Astrocyte of the cerebellum (primary cell): ENCODE measurements at regions not wholly inside any gene's neighbourhood (a gene's known extent, or its start where the extent isn't known, plus 50 kb on each side); places are given as distances from the start of the nearest gene placed in this dataset.

Experiments used
- DNase-seq: peaks from one replicate; pipeline ENCODE4 v3.0.0-alpha.2; 2011; ENCODE audit warnings: low read depth
- H3K4me3 ChIP-seq: 2 replicates; pipeline ENCODE4 v1.5.1; 2011; ENCODE audit warnings: mild to moderate bottlenecking, low read depth, low read length, moderate library complexity
- CTCF ChIP-seq: IDR thresholded peaks from 2 replicates; pipeline ENCODE4 v1.5.1; 2012; ENCODE audit warnings: low read length, low read depth, moderate library complexity, mild to moderate bottlenecking; ENCODE audit errors: missing control alignments
- in situ Hi-C: cut with HindIII; loops from 2 replicates; pipeline ENCODE4 v1.10.0; 2017; ENCODE audit warnings: low sequenced_read_pairs

GRCh38 chr2:181354626-181355025 lies 102.6 kb upstream of the ITGA4 start:
- no peak overlapping the region for H3K4me3 ChIP-seq
- peak; percentile 43 for DNase-seq
- in situ Hi-C loops, result no loop called here
- no peak for TF ChIP-seq CTCF

GRCh38 chr2:181356526-181357130 lies 100.6 kb upstream of the ITGA4 start:
- in situ Hi-C loops, result no loop called here
- no peak overlapping the region for H3K4me3 ChIP-seq
- TF ChIP-seq CTCF, result no peak
- no peak for DNase-seq

GRCh38 chr2:181357979-181358378 lies 99.2 kb upstream of the ITGA4 start:
- no peak for TF ChIP-seq CTCF
- in situ Hi-C loops, result no loop called here
- DNase-seq, result no peak
- no peak overlapping the region for H3K4me3 ChIP-seq

- DNase-seq, result no peak
- TF ChIP-seq CTCF, result no peak
- no peak overlapping the region for H3K4me3 ChIP-seq
- in situ Hi-C loops, result loop anchor here (5.0 kb wide), 1 partner anchor 35 kb away; no protein-coding TSS in a partner anchor
These were observed 94.6 kb upstream of the ITGA4 start for GRCh38 chr2:181362561-181362960.

- H3K4me3 ChIP-seq, result no peak overlapping the region
- in situ Hi-C loops, result loop anchor here (5.0 kb wide), 1 partner anchor 36 kb away; no protein-coding TSS in a partner anchor
- DNase-seq, result no peak
- no peak for TF ChIP-seq CTCF
These were observed 94.0 kb upstream of the ITGA4 start for GRCh38 chr2:181363164-181363563.

- no peak for TF ChIP-seq CTCF
- in situ Hi-C loops, result loop anchor here (5.0 kb wide), 1 partner anchor 37 kb away; no protein-coding TSS in a partner anchor
- no peak for DNase-seq
- H3K4me3 ChIP-seq, result no peak overlapping the region
These were observed 92.6 kb upstream of the ITGA4 start for GRCh38 chr2:181364492-181365170.
